Right atrium auricular region (tissue), 2 donors: ENCODE measurements at regions not wholly inside any gene's neighbourhood (a gene's known extent, or its start where the extent isn't known, plus 50 kb on each side); places are given as distances from the start of the nearest gene placed in this dataset.

Experiments used
- DNase-seq: peaks from one replicate; pipeline ENCODE4 v3.0.0-alpha.2; 2019; ENCODE audit warnings: low spot score
- H3K27ac ChIP-seq, 2 donors: fragments of 200-600 bp; sonication (generic); 1 replicate in 1 of 2; 2 replicates in 1 of 2; pipeline ENCODE4 v1.5.1; 2016 to 2019
- H3K27me3 ChIP-seq, 2 donors: fragments of 200-600 bp; sonication (generic); one replicate each; pipeline versions ENCODE4 v1.5.1 to v1.6.0; 2017 to 2019
- H3K36me3 ChIP-seq: fragments of 200-600 bp; sonication (generic); one replicate; pipeline ENCODE4 v1.5.1; 2016
- H3K4me1 ChIP-seq, 2 donors: fragments of 200-600 bp; sonication (generic); one replicate each; pipeline versions ENCODE4 v1.5.1 to v1.6.0; 2017 to 2019
- H3K4me3 ChIP-seq, 2 donors: fragments of 200-600 bp; sonication (generic); 1 replicate in 1 of 2; 2 replicates in 1 of 2; pipeline ENCODE4 v1.5.1; 2017 to 2019; ENCODE audit warnings: mild to moderate bottlenecking in 1 of 2, moderate library complexity in 1 of 2
- H3K9me3 ChIP-seq, 2 donors: fragments of 200-600 bp; sonication (generic); one replicate each; pipeline ENCODE4 v1.5.1; 2019
- TF ChIP-seq, protein P1 (sequence below), 2 donors: fragments of 200-600 bp; sonication (generic); IDR thresholded peaks; one replicate each; pipeline ENCODE4 v1.5.1; 2019; ENCODE audit warnings: antibody characterized with exemption in 2 of 2

DNA sequence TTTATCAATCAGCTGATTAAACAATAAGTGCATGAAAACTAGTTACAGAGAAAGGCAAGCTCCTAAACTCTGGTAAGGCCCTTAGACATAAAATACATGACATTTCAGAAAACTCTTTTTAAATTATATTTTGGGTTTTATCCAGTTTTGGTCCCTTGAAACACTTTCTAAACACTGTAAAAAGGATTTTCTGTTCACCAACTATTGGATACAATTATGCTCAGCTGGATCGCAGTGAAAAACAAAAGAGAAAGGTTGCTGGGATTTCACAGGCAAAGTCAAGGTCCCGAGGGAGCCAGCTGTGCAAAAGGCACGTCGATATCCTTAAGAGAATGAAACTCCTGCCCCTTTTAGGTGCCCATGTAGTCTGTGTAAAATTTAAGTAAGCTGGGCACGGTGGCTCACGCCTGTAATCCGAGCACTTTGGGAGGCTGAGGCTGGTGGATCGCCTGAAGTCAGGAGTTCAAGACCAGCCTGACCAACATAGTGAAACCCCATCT lies 1018.4 kb upstream of the INTU start:
- H3K9me3 ChIP-seq, result no peaks in the 10 kb centered on the region
- TF ChIP-seq, protein P1, sequence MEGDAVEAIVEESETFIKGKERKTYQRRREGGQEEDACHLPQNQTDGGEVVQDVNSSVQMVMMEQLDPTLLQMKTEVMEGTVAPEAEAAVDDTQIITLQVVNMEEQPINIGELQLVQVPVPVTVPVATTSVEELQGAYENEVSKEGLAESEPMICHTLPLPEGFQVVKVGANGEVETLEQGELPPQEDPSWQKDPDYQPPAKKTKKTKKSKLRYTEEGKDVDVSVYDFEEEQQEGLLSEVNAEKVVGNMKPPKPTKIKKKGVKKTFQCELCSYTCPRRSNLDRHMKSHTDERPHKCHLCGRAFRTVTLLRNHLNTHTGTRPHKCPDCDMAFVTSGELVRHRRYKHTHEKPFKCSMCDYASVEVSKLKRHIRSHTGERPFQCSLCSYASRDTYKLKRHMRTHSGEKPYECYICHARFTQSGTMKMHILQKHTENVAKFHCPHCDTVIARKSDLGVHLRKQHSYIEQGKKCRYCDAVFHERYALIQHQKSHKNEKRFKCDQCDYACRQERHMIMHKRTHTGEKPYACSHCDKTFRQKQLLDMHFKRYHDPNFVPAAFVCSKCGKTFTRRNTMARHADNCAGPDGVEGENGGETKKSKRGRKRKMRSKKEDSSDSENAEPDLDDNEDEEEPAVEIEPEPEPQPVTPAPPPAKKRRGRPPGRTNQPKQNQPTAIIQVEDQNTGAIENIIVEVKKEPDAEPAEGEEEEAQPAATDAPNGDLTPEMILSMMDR (IDR thresholded peaks at IDR 0.05), result no peak
- no peak for DNase-seq

DNA sequence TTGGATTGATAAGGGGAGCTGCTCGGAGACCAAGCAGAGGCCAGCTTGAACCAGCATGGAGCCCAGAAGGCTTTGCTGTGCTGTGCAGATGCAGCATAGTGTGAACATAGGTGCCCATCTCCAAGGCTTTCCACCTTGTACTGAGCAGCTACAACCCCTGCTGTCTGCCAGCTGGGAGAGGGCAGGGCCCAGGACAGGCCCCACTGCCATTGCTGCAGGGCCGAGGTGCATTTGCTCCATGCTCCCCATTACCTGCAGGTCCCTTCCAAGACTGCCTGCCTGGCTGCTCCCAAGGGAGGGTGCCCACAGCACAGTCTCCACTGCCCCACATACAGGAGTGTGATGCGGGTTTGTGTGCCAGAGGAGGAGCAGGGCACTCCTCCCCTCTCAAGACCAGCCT lies 1016.0 kb upstream of the INTU start:
- no peak for DNase-seq
- no peaks in the 10 kb centered on the region for H3K4me1 ChIP-seq
- no peaks in the 10 kb centered on the region for H3K9me3 ChIP-seq
- H3K36me3 ChIP-seq, result no peaks in the 10 kb centered on the region
- H3K4me3 ChIP-seq, result no peak overlapping the region
- no peak overlapping the region for H3K27ac ChIP-seq
- TF ChIP-seq, protein P1 (IDR thresholded peaks at IDR 0.05), result no peak
- no peaks in the 10 kb centered on the region for H3K27me3 ChIP-seq

More for the DNA sequence above, 1018.4 kb upstream of the INTU start:
- no peaks in the 10 kb centered on the region for H3K4me1 ChIP-seq
- H3K27me3 ChIP-seq, result no peaks in the 10 kb centered on the region
- no peak overlapping the region for H3K27ac ChIP-seq
- no peaks in the 10 kb centered on the region for H3K36me3 ChIP-seq
- no peak overlapping the region for H3K4me3 ChIP-seq

DNA sequence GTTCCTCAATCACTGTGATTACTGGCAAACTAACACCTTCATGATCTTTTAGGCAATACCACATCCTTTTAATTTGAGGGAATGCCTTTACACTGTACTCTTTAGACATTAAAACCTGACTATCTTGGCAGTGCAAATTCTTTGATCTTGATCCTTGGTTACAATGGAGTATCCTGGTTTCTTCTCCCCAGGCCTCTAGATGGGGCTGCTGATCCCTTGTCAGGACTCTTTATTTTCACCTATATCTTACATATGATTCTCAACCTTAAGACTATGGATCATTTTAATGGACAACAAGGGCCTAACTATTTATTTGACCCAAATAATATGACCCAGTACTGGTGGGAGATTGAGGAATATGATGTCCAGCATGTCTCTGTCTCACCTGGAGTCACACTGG lies 1005.5 kb upstream of the INTU start:
- Histone ChIP-seq H3K27ac (no peak overlapping the region), H3K36me3 (no peaks in the 10 kb centered on the region), H3K4me1 (no peaks in the 10 kb centered on the region), H3K9me3 (no peaks in the 10 kb centered on the region), H3K4me3 (no peak overlapping the region), H3K27me3 (no peaks in the 10 kb centered on the region)
- TF ChIP-seq, protein P1 (IDR thresholded peaks at IDR 0.05), result peak in 1 of 2 donors; percentile 28
- DNase-seq, result no peak

DNA sequence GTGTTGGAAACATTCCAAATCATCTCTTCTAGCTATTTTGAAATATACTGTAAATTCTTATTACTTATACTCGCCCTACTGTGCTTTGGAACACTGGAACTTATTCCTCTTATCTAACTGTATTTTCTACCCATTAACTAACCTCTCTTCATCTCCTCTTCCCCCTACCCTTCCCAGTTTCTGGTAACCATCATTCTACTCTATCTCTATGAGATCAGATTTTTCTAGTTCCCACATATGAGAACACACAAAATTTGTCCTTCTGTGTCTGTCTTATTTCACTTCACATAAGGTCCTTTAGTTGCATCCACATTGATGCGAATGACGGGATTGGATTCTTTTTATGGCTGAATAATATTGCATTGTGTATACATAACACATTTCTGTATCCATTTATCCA lies 1003.8 kb upstream of the INTU start:
- no peaks in the 10 kb centered on the region for H3K9me3 ChIP-seq

DNA sequence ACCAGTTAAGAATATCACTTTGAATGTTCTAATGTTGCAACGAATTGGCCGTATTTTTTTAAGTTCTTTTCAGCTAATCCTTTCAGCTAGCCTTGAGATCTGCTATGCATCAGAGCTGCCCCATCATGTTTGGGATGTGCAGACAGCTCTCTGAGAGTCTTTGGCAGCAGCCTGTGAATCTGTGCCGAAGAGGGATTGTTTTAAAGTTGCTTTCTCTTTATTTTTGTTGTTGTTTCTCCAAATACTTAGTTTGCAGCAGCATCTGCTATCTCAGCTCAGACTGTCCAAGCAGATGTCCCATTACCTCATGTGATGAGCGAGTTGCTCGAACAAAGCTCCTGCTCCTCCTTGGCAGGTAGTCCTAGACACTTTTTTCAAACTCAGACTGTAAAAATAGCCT lies 1002.5 kb upstream of the INTU start:
- H3K4me1 ChIP-seq, result no peaks in the 10 kb centered on the region
- no peak overlapping the region for H3K27ac ChIP-seq
- H3K9me3 ChIP-seq, result no peaks in the 10 kb centered on the region
- no peaks in the 10 kb centered on the region for H3K27me3 ChIP-seq
- H3K4me3 ChIP-seq, result no peak overlapping the region
- TF ChIP-seq, protein P1 (IDR thresholded peaks at IDR 0.05), result no peak
- no peaks in the 10 kb centered on the region for H3K36me3 ChIP-seq
- no peak for DNase-seq

More for the DNA sequence above, 1003.8 kb upstream of the INTU start:
- H3K4me1 ChIP-seq, result no peaks in the 10 kb centered on the region
- no peaks in the 10 kb centered on the region for H3K27me3 ChIP-seq
- H3K36me3 ChIP-seq, result no peaks in the 10 kb centered on the region
- H3K4me3 ChIP-seq, result no peak overlapping the region
- TF ChIP-seq, protein P1 (IDR thresholded peaks at IDR 0.05), result no peak
- no peak overlapping the region for H3K27ac ChIP-seq
- no peak for DNase-seq

DNA sequence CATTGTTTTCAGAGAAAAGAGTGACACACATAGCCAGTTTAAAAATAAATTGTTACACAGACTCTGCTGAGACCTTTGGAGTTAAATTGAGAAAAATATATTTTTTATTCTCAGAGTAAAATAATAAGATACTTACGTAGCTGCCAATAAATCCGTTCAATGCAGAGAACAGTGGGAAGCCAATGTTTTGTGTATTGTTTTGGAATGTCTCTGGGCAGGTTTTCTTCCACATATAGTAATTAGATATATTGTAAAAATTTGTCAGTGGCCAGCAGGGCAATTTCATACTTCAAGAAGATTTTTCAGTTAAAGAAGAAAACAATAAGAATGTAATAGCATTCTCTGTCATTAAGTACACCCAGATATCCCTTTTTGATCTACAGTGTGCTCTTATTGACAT lies 999.5 kb upstream of the INTU start:
- H3K27me3 ChIP-seq, result no peaks in the 10 kb centered on the region
- TF ChIP-seq, protein P1 (IDR thresholded peaks at IDR 0.05), result no peak
- H3K27ac ChIP-seq, result no peak overlapping the region
- no peak for DNase-seq
- no peak overlapping the region for H3K4me3 ChIP-seq
- no peaks in the 10 kb centered on the region for H3K9me3 ChIP-seq
- no peaks in the 10 kb centered on the region for H3K4me1 ChIP-seq
- no peaks in the 10 kb centered on the region for H3K36me3 ChIP-seq
